GM18520 (cell line): ENCODE measurements at regions not wholly inside any gene's neighbourhood (a gene's known extent, or its start where the extent isn't known, plus 50 kb on each side); places are given as distances from the start of the nearest gene placed in this dataset.
"Not testable (repeated sequence)": the region's sequence is repeated elsewhere in the genome, so short reads cannot be mapped to it uniquely, and the experiment has no call there.

Source experiments
- ATAC-seq: cut with Tn5 transposase; IDR thresholded peaks from one replicate; pipeline ENCODE4 v1.9.1; 2021; ENCODE audit not compliant: unreplicated experiment

DNA sequence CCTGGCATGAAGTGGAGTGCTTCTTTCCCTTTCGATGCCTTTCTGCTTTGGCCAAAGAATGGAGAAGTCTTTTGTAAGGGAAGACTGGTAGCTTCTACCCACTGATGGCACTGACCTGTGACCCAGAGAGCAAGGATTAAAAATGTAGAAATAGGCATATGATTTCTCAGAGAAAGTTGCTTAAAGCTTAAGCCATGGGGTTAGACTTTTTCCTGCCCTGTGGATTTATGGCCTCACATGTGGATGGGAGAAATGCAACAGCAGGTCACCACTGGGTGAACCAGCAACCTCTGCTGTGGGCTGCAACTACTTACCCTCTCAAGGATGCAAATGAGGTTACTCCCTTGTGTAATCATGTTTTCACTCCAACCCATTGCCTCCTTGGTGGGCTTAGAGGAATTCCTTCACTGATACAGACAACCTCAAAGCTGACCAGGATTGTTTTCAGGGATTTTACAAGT is 86.7 kb upstream of the CDC42EP3 start:
- ATAC-seq = not testable (repeated sequence)

- ATAC-seq = not testable (repeated sequence)
These were observed 88.5 kb upstream of the CDC42EP3 start for GRCh38 chr2:37759989-37760388.

- ATAC-seq = no peak
These were observed 89.0 kb upstream of the CDC42EP3 start for GRCh38 chr2:37760471-37760870.

DNA sequence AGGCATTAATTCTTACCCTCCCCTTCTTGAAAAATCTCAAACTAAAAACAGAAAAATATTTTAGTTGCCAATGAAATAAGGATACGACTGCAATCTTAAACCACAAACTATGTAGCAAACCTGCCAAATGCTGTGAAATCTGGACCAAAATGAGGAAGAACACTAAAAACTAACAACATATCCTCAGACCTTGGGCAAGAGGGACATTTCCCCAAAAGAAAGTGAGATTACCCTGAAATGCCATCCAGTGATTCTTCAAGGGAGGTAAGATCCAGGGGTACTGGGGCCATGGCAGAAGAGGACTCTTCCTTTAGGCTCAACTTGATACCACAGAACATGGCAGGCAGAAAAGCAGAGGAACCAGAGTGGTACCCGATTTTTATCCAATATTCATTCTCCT is 90.8 kb upstream of the CDC42EP3 start:
- not testable (repeated sequence) for ATAC-seq

- no peak for ATAC-seq
These were observed 93.3 kb upstream of the CDC42EP3 start for GRCh38 chr2:37764739-37765138.

DNA sequence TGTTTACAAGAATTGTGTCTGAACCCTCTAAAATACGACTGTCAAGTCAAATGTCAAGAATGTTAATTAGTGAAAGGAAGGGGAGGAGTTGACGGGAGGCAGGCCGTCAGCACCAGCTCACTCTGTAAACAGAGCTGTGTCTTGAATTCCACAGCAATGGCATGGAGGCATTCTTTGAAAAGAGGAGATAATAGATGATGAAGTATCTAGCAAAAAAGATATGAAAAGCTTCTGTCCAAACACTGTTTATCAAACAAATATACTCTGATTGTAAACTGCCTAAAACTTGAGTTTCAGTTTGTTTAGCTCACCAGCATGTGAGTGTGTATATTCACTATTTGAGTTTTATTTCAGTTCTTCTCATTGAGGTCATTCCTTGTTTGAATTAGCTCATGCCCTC is 94.7 kb upstream of the CDC42EP3 start:
- ATAC-seq = no peak

GRCh38 chr2:37767046-37767445 is 95.6 kb upstream of the CDC42EP3 start:
- ATAC-seq = no peak

DNA sequence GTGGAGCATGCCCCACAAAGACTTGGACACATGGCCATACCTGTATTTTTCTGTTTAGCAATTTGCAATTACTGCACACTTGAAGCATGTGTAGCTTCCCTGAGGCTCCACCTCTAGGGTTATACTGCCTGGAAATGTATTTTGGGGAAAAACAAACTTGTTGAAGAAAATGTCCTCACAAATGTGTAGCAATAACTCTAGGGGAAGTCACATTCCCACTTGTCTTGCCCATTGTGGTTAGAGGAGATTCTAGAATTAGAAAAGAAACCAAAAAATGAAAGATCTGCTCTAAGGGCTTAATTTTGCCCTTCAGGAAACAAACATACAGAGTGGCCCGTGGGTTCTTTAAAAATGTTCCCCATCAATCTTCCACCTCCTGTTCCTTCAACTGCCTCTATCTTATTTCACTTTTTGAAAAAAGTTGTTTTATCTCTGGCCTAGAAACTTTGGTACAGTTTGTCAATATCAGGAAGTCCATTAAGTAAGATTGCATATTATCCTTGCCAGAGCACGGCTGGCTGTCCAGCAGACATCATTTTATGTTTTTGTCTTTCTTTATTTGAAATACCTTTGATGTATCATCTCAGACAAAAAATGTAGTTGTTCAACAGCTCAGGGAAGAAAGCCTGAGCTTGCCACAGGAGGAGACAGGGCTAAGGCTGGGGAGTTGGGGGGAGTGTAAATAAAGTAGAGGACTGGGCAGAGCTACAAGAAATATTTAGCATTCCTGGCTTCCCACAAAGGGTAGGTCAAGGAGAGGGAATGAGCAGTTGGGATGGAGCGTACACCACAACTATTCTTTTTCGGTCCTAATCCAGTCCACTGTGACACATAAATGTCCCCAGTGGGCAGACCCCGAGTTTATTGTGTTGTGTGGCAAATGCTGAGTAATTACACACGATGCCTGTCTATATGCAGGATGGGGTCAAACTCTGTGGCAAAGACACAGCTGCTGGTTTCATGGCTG is 96.8 kb upstream of the CDC42EP3 start:
- ATAC-seq = no peak

GRCh38 chr2:37769551-37769950 is 98.1 kb upstream of the CDC42EP3 start:
- no peak for ATAC-seq

GRCh38 chr2:37770797-37771196 is 99.4 kb upstream of the CDC42EP3 start:
- no peak for ATAC-seq

DNA sequence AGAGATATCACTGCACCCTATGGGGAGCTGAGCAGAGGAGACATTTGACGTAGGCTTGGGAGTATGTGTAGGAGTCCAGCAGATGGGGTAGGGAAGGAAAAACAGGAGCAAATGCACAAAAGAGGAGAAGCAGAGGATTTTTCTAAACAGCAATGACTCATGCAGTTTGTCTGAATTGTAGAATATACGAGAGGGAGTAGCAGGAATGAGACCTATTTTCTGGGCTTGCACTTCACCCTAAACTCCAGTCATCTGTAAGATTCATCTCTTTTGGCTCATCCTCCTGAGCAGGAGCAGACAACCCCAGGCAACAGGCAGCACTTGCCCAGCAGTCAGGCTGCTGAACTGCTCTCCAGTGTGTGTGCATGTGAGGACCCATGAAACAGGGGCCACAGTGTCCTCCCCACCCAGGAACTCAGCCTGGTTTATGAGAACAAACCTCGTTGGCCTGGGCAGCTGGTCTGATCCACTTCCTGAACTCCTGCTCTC is 100.2 kb upstream of the CDC42EP3 start:
- no peak for ATAC-seq

DNA sequence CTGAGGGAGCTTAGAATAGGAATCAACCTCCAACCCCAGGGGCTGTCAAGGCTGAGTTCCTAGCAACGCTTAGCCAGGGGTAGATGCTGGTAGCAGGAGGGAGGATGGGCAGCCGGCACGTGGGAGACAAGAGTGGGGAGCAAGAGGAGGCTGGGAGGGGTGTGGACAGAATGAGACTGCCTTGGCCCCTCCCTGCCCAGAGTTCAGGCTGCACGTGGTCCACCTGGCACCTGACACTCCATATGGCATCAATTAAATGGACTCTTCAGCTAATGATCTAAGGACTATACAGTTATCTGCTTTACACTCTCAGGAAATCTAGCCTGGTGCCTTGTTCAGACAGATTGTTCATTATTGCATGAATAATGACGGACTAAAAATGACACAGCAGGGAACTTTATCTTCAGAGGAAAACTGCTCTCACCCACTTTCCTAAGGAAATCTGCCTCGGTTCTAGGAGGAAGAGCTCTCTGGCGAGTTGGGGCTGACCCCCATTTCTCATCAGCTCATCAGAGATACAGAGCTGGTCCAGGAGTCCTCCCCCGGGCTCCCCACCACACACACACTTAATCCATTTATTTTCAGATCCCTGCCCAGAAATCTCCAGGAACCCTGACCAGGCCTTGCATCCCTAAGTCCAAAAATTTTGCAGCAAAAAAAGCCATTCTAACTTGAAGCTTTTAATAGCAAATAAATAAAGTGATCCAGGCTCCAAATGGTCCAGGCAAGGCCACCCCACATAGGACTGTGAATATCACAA is 102.1 kb upstream of the CDC42EP3 start:
- no peak for ATAC-seq

GRCh38 chr2:37774171-37774944 is 102.9 kb upstream of the CDC42EP3 start:
- not testable (repeated sequence) for ATAC-seq

DNA sequence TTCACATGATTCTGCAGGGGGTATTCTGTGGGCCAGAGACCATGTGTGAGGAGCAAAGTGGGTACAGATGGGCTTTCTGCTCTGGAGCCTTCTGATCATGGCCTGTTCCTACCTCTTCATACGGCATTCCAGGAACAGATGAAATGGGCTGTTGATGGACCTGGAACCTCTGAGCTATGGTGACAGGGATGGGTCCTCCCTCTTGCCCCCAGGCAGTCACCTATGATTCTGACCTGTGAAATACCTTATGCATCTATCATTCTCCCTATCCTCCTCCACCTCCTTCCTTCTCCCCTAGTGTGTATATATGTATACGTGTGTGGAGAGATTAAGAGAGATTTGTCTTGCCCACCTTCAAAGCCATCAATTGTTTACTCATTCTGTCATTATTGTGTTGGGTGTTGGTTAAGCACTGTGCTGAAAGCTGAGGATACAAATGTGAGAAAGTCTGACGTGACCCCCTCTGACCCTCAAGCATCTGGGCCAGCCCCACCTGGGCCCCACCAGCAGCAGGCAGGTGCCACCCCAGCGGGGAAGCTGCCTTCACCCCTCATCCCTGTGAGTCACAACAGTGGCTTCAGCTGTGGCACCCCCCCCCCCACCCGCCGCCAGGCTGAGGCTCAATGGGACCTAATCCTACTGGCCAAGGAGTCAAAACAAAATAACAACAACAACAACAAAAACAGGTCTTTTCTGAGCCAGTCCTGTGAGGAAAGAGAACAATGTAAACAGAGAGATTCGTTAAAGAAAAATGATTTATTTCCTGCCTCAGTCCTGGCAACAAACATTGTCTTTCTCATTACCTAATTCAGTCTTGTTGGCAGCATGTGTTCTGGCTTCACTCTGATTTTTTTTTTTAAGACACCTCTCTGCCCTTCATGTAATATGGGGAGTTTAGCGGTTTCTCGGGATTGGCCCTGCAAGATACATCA is 103.8 kb upstream of the CDC42EP3 start:
- ATAC-seq = no peak

GRCh38 chr2:37775908-37776250 is 104.4 kb upstream of the CDC42EP3 start:
- ATAC-seq = no peak

DNA sequence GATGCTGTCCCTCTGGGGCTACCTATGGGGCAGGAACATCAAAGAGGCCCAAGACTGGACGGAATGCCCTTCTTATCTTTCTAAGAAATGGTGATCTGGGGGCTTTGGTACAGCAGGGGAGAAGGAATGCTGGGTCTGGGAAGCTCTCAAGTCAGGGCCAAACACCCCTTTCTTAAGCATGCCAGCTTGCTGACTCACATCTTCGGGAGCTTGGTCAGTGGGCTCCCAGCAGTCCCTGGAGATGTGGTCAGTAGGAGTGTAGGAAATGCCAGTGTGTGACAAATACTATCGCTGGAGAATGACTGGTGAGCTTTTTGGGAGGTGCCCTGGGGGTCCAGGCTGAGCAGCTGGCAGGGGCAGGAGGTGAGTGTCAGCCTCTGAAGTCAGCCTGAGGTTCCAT is 105.0 kb upstream of the CDC42EP3 start:
- ATAC-seq = no peak

- ATAC-seq = no peak
These were observed 107.7 kb upstream of the CDC42EP3 start for GRCh38 chr2:37779139-37779538.

DNA sequence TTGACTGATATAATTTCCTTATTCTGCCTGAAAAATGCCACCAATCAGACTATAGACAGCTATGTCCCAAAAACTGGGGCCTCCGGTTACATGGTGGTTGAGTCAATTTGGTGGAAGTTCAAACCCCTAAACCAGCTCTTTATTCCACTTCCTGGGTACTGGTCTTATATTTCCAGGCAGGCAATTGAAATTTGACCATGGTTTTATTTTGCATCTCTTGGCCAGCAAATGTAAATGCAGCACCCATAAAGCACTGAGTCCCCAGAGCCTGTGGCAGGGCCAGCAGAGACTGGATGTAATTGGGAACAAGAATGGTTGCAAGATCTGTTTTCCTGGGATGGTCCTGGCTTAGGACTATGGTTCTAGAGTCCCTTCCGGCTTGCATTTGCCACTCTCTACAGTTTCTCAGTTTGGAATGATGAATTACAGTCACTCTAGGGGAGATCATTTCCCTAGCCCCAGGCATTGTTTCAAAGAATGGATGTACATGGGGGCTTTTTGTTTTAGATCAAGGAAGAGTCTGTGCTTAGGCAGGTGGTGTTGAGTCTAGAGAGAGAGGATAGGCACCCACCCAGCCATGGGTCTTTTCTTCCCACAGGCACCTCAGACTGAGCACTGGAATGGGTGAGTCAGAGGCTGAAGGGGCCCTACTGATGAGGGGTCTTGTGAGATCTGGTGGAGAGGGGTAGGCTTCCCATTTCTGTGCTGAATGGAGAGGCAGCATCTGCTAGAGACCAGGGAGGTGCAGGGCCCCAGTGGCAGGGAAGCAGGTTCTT is 108.4 kb upstream of the CDC42EP3 start:
- no peak for ATAC-seq

- no peak for ATAC-seq
These were observed 108.9 kb upstream of the CDC42EP3 start for GRCh38 chr2:37780387-37780676.
